ENCODE measurements at regions not wholly inside any gene's neighbourhood (a gene's known extent, or its start where the extent isn't known, plus 50 kb on each side); places are given as distances from the start of the nearest gene placed in this dataset.

DNA sequence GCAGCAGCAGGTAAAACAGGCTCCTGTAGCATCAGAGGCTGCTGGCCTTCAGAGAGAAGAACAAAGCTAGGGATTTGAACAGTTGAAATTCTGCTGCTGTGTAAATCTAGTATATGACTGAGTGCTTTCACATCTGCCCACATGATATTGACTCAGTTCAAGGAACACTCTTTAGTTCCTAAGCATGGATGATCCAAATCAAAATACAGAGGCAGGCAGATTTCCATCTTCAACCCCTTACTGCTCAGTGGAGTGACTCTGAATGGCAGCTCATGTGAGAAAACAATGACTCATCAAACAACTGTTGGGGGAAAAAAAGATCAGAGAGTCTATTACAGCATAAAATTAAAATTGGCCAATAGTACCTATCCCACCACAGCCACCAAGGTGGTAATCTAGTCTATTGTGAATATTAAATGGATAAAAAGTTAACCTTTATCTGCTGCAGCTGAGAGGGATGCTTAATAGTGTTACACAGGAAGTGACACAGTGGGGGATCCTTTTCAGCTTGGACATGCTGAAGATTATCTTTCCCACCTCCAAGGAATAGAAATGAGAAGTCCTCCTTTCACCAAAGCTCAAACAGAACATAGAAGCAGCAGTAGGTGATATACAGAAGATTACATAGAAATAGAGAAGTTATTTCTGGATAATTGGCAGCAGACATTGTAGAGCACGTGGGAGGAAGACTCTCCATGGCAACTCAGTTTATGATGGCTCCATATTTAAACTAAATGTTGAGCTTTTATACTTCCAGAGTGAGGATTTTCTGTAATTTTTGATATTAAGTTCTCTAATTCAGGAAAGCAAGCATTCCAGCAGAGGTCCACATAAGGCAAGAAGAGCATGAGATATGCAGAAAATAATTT lies 239.7 kb upstream of the ERCC4 start:
- no peaks in the 10 kb centered on the region for H3K27me3 ChIP-seq
- no peaks in the 10 kb centered on the region for H3K9me3 ChIP-seq
- no peak overlapping the region for H3K27ac ChIP-seq
- ATAC-seq (no peak), DNase-seq (no peak)
- H3K4me1 ChIP-seq = no peaks in the 10 kb centered on the region
- TF ChIP-seq CTCF (IDR thresholded peaks at IDR 0.05) (no peak), POLR2A (IDR thresholded peaks at IDR 0.05) (no peak)
- 33% methylated on average over 1 of the region's 1 CpG for WGBS (ENCODE audit: insufficient coverage, low coverage, low lambda C conversion rate, missing lambda C conversion rate)
- intact Hi-C loops (cut with DNase I) = no loop called here
- H3K4me3 ChIP-seq = no peak overlapping the region
- H3K36me3 ChIP-seq = no peaks in the 10 kb centered on the region

- Histone ChIP-seq H3K4me3 (no peak overlapping the region), H3K36me3 (no peaks in the 10 kb centered on the region), H3K4me1 (no peaks in the 10 kb centered on the region), H3K27me3 (no peaks in the 10 kb centered on the region), H3K27ac (no peak overlapping the region), H3K9me3 (no peaks in the 10 kb centered on the region)
- 71% methylated on average over 5 of the region's 5 CpGs for WGBS (ENCODE audit: insufficient coverage, low coverage, low lambda C conversion rate, missing lambda C conversion rate)
- ATAC-seq = no peak
- no peak for DNase-seq
- intact Hi-C loops (cut with DNase I) = no loop called here
- TF ChIP-seq CTCF (IDR thresholded peaks at IDR 0.05) (no peak), POLR2A (IDR thresholded peaks at IDR 0.05) (no peak)
These were observed 235.0 kb upstream of the ERCC4 start for GRCh38 chr16:13684819-13685563.

DNA sequence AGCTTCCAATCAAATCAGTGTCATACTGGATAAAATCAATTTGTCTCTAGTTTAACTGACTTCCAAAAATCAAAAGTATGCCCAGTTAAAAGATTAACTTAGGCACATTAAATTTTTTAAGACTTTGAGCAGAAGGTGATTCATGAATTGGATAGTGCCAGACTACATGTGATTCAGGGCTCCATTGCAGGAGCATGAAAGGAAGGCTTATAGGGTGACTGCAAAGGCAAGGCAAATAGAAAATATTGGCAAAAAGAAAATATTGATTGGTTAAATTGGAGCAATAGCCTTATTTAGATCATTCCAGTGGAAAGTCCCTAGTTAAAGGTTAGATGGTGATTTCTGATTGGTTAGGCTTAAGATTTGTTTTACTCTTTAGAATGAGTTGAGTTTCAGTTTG lies 223.9 kb upstream of the ERCC4 start:
- intact Hi-C loops (cut with DNase I) = no loop called here
- DNase-seq (no peak), ATAC-seq (peak in 3 of 4 donors; percentile 28 to 94 (median 69))
- Histone ChIP-seq H3K27me3 (no peaks in the 10 kb centered on the region), H3K27ac (no peak overlapping the region), H3K4me1 (no peaks in the 10 kb centered on the region), H3K4me3 (no peak overlapping the region), H3K36me3 (no peaks in the 10 kb centered on the region), H3K9me3 (peaks cover 0 to 12% (median 1%) of the 10 kb centered on the region in 4 donors)
- TF ChIP-seq CTCF (IDR thresholded peaks at IDR 0.05) (no peak), POLR2A (IDR thresholded peaks at IDR 0.05) (no peak)

DNA sequence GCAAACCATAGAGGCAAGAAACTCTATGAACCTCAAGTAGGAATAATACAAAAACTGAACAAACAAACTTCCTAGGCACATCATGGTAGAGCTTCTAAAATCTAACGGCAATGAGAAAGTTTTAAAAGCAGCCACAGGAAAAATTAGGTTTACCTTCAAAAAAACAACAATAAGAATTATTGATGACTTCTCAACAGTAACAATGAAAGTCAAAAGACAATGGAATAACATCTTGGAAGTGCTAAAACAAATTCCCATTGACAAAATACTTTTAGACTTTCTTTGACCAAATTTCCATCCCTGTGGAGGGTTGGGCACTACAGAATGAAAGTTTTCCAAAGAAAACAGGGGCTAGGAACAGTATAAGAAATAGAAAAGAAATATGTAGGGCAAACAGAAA lies 222.9 kb upstream of the ERCC4 start:
- intact Hi-C loops (cut with DNase I) = no loop called here
- TF ChIP-seq CTCF (IDR thresholded peaks at IDR 0.05) (no peak), POLR2A (IDR thresholded peaks at IDR 0.05) (no peak)
- DNase-seq (no peak), ATAC-seq (no peak)
- WGBS (ENCODE audit: insufficient coverage, low coverage, low lambda C conversion rate, missing lambda C conversion rate) = 71% methylated on average over 1 of the region's 1 CpG
- H3K4me3 ChIP-seq = no peak overlapping the region
- H3K4me1 ChIP-seq = no peaks in the 10 kb centered on the region
- H3K27me3 ChIP-seq = no peaks in the 10 kb centered on the region
- H3K27ac ChIP-seq = no peak overlapping the region
- peaks cover 0 to 12% (median 1%) of the 10 kb centered on the region in 4 donors for H3K9me3 ChIP-seq
- H3K36me3 ChIP-seq = no peaks in the 10 kb centered on the region

Data from right lobe of liver (tissue), 6 donors.